Natural killer cell (primary cell): ENCODE measurements at regions not wholly inside any gene's neighbourhood (a gene's known extent, or its start where the extent isn't known, plus 50 kb on each side); places are given as distances from the start of the nearest gene placed in this dataset.

Experiments
- ATAC-seq, 3 donors: fragments of 150-1000 bp in 2 of 3; fragments of 200-7000 bp in 1 of 3; cut with Tn5 transposase; 1 replicate in 1 of 3; 2 replicates in 2 of 3; pipeline ENCODE4 v1.10.0; 2021; ENCODE audit warnings: mild to moderate bottlenecking in 2 of 3, moderate library complexity in 2 of 3
- DNase-seq, 2 donors: peaks; one replicate each; pipeline versions ENCODE4 v3.0.0 to v3.0.0-alpha.2; 2013 to 2021; ENCODE audit warnings: mixed read lengths in 1 of 2
- H3K27ac ChIP-seq: one replicate; pipeline ENCODE4 v1.5.1; 2013; ENCODE audit warnings: mild to moderate bottlenecking, low read length
- H3K27me3 ChIP-seq: one replicate; pipeline ENCODE4 v1.6.1; 2013; ENCODE audit warnings: low read length; ENCODE audit not compliant: control insufficient read depth, insufficient read depth
- H3K36me3 ChIP-seq: one replicate; pipeline ENCODE4 v1.6.1; 2013; ENCODE audit warnings: low read length; ENCODE audit not compliant: control insufficient read depth, insufficient read depth
- H3K4me1 ChIP-seq: one replicate; pipeline ENCODE4 v1.6.1; 2013; ENCODE audit warnings: low read length; ENCODE audit not compliant: control insufficient read depth, insufficient read depth
- H3K4me3 ChIP-seq: one replicate; pipeline ENCODE4 v1.5.1; 2013; ENCODE audit warnings: low read length
- H3K9me3 ChIP-seq: one replicate; pipeline ENCODE4 v1.6.1; 2013; ENCODE audit warnings: low read length; ENCODE audit not compliant: control insufficient read depth, insufficient read depth
- H3K27ac Mint-ChIP-seq, 2 donors: one replicate each; pipeline ENCODE4 v1.8.0; 2022; ENCODE audit warnings: mild to moderate bottlenecking in 2 of 2, mixed read lengths in 2 of 2, moderate library complexity in 1 of 2
- H3K27me3 Mint-ChIP-seq, 2 donors: one replicate each; pipeline ENCODE4 v1.8.0; 2022; ENCODE audit warnings: low read depth in 2 of 2, mixed read lengths in 2 of 2
- H3K36me3 Mint-ChIP-seq: one replicate; pipeline ENCODE4 v1.8.0; 2022; ENCODE audit warnings: mixed read lengths
- H3K4me1 Mint-ChIP-seq, 2 donors: one replicate each; pipeline ENCODE4 v1.8.0; 2022; ENCODE audit warnings: mixed read lengths in 2 of 2
- H3K4me3 Mint-ChIP-seq: one replicate; pipeline ENCODE4 v1.8.0; 2022; ENCODE audit warnings: mild to moderate bottlenecking, moderate library complexity, mixed read lengths
- H3K9me3 Mint-ChIP-seq, 2 donors: one replicate each; pipeline ENCODE4 v1.8.0; 2022; ENCODE audit warnings: mixed read lengths in 2 of 2
- CTCF ChIP-seq: fragments of 200-600 bp; IDR thresholded peaks from one replicate; pipeline ENCODE4 v1.8.0; 2022; ENCODE audit warnings: antibody characterized with exemption
- WGBS: methylation state at CpG from one replicate; pipeline ENCODE4 v1.1.7; 2013; ENCODE audit warnings: missing lambda C conversion rate; ENCODE audit not compliant: insufficient coverage; 5-methylcytosine and 5-hydroxymethylcytosine counted together
- intact Hi-C: fragments of 100-400 bp; cut with micrococcal nuclease; formaldehyde crosslinking; loops from one replicate; pipeline ENCODE4 v1.14.2; 2022

GRCh38 chr3:25304916-25305315 is 123.1 kb upstream of the RARB start:
- Mint-ChIP-seq H3K27me3 (no peaks in the 10 kb centered on the region), H3K4me3 (no peak overlapping the region), H3K27ac (no peak overlapping the region), H3K9me3 (no peaks in the 10 kb centered on the region), H3K4me1 (no peaks in the 10 kb centered on the region), H3K36me3 (no peaks in the 10 kb centered on the region)
- no peaks in the 10 kb centered on the region for H3K4me1 ChIP-seq
- no peak overlapping the region for H3K27ac ChIP-seq
- H3K4me3 ChIP-seq = no peak overlapping the region
- ATAC-seq = no peak
- H3K9me3 ChIP-seq = no peaks in the 10 kb centered on the region
- TF ChIP-seq CTCF = no peak
- no peaks in the 10 kb centered on the region for H3K27me3 ChIP-seq
- H3K36me3 ChIP-seq = no peaks in the 10 kb centered on the region
- DNase-seq = no peak
- WGBS = 55% methylated on average over 2 of the region's 2 CpGs
- intact Hi-C loops = no loop called here

GRCh38 chr3:25306066-25306465 is 122.0 kb upstream of the RARB start:
- Mint-ChIP-seq H3K27me3 (no peaks in the 10 kb centered on the region), H3K9me3 (no peaks in the 10 kb centered on the region), H3K36me3 (no peaks in the 10 kb centered on the region), H3K4me1 (no peaks in the 10 kb centered on the region), H3K4me3 (no peak overlapping the region), H3K27ac (no peak overlapping the region)
- WGBS = 66% methylated on average over 4 of the region's 5 CpGs
- Histone ChIP-seq H3K27ac (no peak overlapping the region), H3K27me3 (no peaks in the 10 kb centered on the region), H3K4me3 (no peak overlapping the region), H3K9me3 (no peaks in the 10 kb centered on the region), H3K4me1 (no peaks in the 10 kb centered on the region), H3K36me3 (no peaks in the 10 kb centered on the region)
- DNase-seq (no peak), ATAC-seq (no peak)
- no peak for TF ChIP-seq CTCF
- intact Hi-C loops = no loop called here

DNA sequence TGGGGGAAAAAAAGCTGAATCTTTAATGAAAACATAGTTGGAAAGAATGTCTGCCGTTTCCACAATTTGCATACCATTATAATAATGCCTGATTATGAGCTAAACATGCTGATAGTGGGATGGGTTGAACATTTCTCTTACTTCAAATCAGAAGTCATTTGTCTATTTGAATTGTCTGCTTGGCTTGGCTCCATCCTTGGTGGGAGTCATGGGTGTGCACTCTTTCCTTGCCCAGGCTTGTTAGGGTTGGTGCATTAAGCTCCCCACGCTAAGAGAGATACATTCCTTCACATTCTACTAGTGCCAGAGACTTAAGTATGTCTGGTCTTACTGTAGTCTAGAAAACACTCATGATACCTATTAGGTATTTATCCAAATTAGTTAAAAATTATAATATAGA is 121.4 kb upstream of the RARB start:
- Histone ChIP-seq H3K4me1 (no peaks in the 10 kb centered on the region), H3K4me3 (no peak overlapping the region), H3K36me3 (no peaks in the 10 kb centered on the region), H3K27me3 (no peaks in the 10 kb centered on the region), H3K27ac (no peak overlapping the region), H3K9me3 (no peaks in the 10 kb centered on the region)
- no peak for TF ChIP-seq CTCF
- no peaks in the 10 kb centered on the region for H3K36me3 Mint-ChIP-seq
- ATAC-seq (no peak), DNase-seq (no peak)
- no peaks in the 10 kb centered on the region for H3K27me3 Mint-ChIP-seq
- WGBS = no CpG with 5 or more reads among the region's 2 CpGs
- H3K9me3 Mint-ChIP-seq = no peaks in the 10 kb centered on the region
- intact Hi-C loops = no loop called here
- no peak overlapping the region for H3K27ac Mint-ChIP-seq
- no peaks in the 10 kb centered on the region for H3K4me1 Mint-ChIP-seq
- no peak overlapping the region for H3K4me3 Mint-ChIP-seq

- ATAC-seq (no peak), DNase-seq (no peak)
- H3K4me1 ChIP-seq = no peaks in the 10 kb centered on the region
- no peaks in the 10 kb centered on the region for H3K9me3 ChIP-seq
- no peak for TF ChIP-seq CTCF
- H3K9me3 Mint-ChIP-seq = no peaks in the 10 kb centered on the region
- no peak overlapping the region for H3K4me3 Mint-ChIP-seq
- H3K27me3 Mint-ChIP-seq = no peaks in the 10 kb centered on the region
- no peak overlapping the region for H3K27ac Mint-ChIP-seq
- no peaks in the 10 kb centered on the region for H3K36me3 ChIP-seq
- H3K27me3 ChIP-seq = no peaks in the 10 kb centered on the region
- H3K4me1 Mint-ChIP-seq = no peaks in the 10 kb centered on the region
- WGBS = 58% methylated on average over 2 of the region's 2 CpGs
- no peaks in the 10 kb centered on the region for H3K36me3 Mint-ChIP-seq
- intact Hi-C loops = no loop called here
- H3K27ac ChIP-seq = no peak overlapping the region
- no peak overlapping the region for H3K4me3 ChIP-seq
Observed at GRCh38 chr3:25313286-25313685, 114.8 kb upstream of the RARB start.
